ENCODE measurements at regions not wholly inside any gene's neighbourhood (a gene's known extent, or its start where the extent isn't known, plus 50 kb on each side); places are given as distances from the start of the nearest gene placed in this dataset.
"Not testable (repeated sequence)": the region's sequence is repeated elsewhere in the genome, so short reads cannot be mapped to it uniquely, and the experiment has no call there.

GRCh38 chrX:41025926-41026701 is 59.1 kb upstream of the USP9X start:
- DNase-seq (ENCODE audit: extremely low spot score) = no peak
- ChIA-PET CTCF (interaction anchor here (1.1 to 1.3 kb wide), 2 partner anchors 16 to 30 kb away, joined by 3 to 4 read pairs; no protein-coding TSS in a partner anchor), POLR2A (no interaction called here)
- TF ChIP-seq CTCF (IDR thresholded peaks at IDR 0.05; ENCODE audit: control extremely low read depth, extremely low read depth, low read depth, missing control alignments) = no peak

- no peak for TF ChIP-seq CTCF (IDR thresholded peaks at IDR 0.05; ENCODE audit: control extremely low read depth, extremely low read depth, low read depth, missing control alignments)
- CTCF ChIA-PET = interaction anchor here (1.1 to 1.3 kb wide), 2 partner anchors 17 to 30 kb away, joined by 3 to 4 read pairs; no protein-coding TSS in a partner anchor
- POLR2A ChIA-PET = no interaction called here
- no peak for DNase-seq (ENCODE audit: extremely low spot score)
These were observed 58.6 kb upstream of the USP9X start for GRCh38 chrX:41026702-41027078.

GRCh38 chrX:41029332-41029731 is 55.9 kb upstream of the USP9X start:
- ChIA-PET POLR2A (no interaction called here), CTCF (no interaction called here)
- no peak for DNase-seq (ENCODE audit: extremely low spot score)
- TF ChIP-seq CTCF (IDR thresholded peaks at IDR 0.05; ENCODE audit: control extremely low read depth, extremely low read depth, low read depth, missing control alignments) = no peak

GRCh38 chrX:41031256-41031967 is 53.8 kb upstream of the USP9X start:
- ChIA-PET CTCF (interaction anchor here (1.3 kb wide), 1 partner anchor 13 kb away, joined by 3 read pairs; no protein-coding TSS in a partner anchor), POLR2A (no interaction called here)
- no peak for TF ChIP-seq CTCF (IDR thresholded peaks at IDR 0.05; ENCODE audit: control extremely low read depth, extremely low read depth, low read depth, missing control alignments)
- DNase-seq (ENCODE audit: extremely low spot score) = no peak

- ChIA-PET POLR2A (no interaction called here), CTCF (no interaction called here)
- TF ChIP-seq CTCF (IDR thresholded peaks at IDR 0.05; ENCODE audit: control extremely low read depth, extremely low read depth, low read depth, missing control alignments) = no peak
- no peak for DNase-seq (ENCODE audit: extremely low spot score)
These were observed 51.9 kb upstream of the USP9X start for GRCh38 chrX:41033299-41033698.

- POLR2A ChIA-PET; CTCF ChIA-PET; DNase-seq (ENCODE audit: extremely low spot score): not testable (repeated sequence)
These were observed 50.3 kb upstream of the USP9X start for GRCh38 chrX:41034902-41035301.

Data from GM10248 (cell line).